Naive thymus-derived CD4-positive, alpha-beta T cell (primary cell): ENCODE measurements at regions not wholly inside any gene's neighbourhood (a gene's known extent, or its start where the extent isn't known, plus 50 kb on each side); places are given as distances from the start of the nearest gene placed in this dataset.

ENCODE experiments used
- ATAC-seq: fragments of 150-1000 bp; cut with Tn5 transposase; 2 replicates; pipeline ENCODE4 v1.10.0; 2021; ENCODE audit warnings: mild to moderate bottlenecking, moderate library complexity
- CTCF ChIA-PET: fragments of 350-600 bp; sonication (Branson Sonifier 250); formaldehyde crosslinking; loops from one replicate; lab custom pipeline; 2021; ENCODE audit warnings: antibody characterized with exemption; lab: Charles Lee
- POLR2A ChIA-PET: fragments of 350-600 bp; sonication (Branson Sonifier 250); formaldehyde crosslinking; loops from one replicate; lab custom pipeline; 2021; ENCODE audit warnings: antibody characterized with exemption, inconsistent platforms; lab: Charles Lee
- DNase-seq, 9 donors: peaks; one replicate each; pipeline versions ENCODE4 v3.0.0 to v3.0.0-alpha.2; 2020 to 2022; ENCODE audit warnings: mixed read lengths in 1 of 9
- H3K27ac ChIP-seq: one replicate; pipeline ENCODE4 v1.7.0; 2013; ENCODE audit warnings: mild to moderate bottlenecking, low read depth, low read length, moderate library complexity
- H3K27me3 ChIP-seq, 2 donors: one replicate each; pipeline ENCODE4 v1.7.0; 2013; ENCODE audit warnings: low read length in 2 of 2, mild to moderate bottlenecking in 2 of 2, moderate library complexity in 2 of 2; ENCODE audit not compliant: control insufficient read depth in 2 of 2, insufficient read depth in 2 of 2
- H3K36me3 ChIP-seq, 3 experiments: 1 replicate in 2 of 3; 2 replicates in 1 of 3; pipeline ENCODE4 v1.7.0; 2013; ENCODE audit warnings: low read length in 3 of 3, mild to moderate bottlenecking in 3 of 3, moderate library complexity in 1 of 3; ENCODE audit not compliant: insufficient read depth in 3 of 3, control insufficient read depth in 2 of 3
- H3K4me1 ChIP-seq, 2 donors: one replicate each; pipeline ENCODE4 v1.7.0; 2013; ENCODE audit warnings: low read length in 2 of 2, mild to moderate bottlenecking in 2 of 2, moderate library complexity in 1 of 2; ENCODE audit not compliant: control insufficient read depth in 2 of 2, insufficient read depth in 2 of 2
- H3K4me3 ChIP-seq: 2 replicates; pipeline ENCODE4 v1.7.0; 2013; ENCODE audit warnings: mild to moderate bottlenecking, low read length
- H3K9me3 ChIP-seq, 3 experiments: 1 replicate in 2 of 3; 2 replicates in 1 of 3; pipeline ENCODE4 v1.7.0; 2013; ENCODE audit warnings: low read length in 3 of 3; ENCODE audit not compliant: control insufficient read depth in 2 of 3
- H3K27ac Mint-ChIP-seq, 9 donors: one replicate each; pipeline ENCODE4 v1.8.0; 2020 to 2022; ENCODE audit warnings: mixed read lengths in 9 of 9, mild to moderate bottlenecking in 8 of 9, moderate library complexity in 5 of 9, inconsistent platforms in 2 of 9
- H3K27me3 Mint-ChIP-seq, 5 donors: one replicate each; pipeline ENCODE4 v1.8.0; 2021 to 2022; ENCODE audit warnings: mixed read lengths in 5 of 5, mild to moderate bottlenecking in 1 of 5
- H3K36me3 Mint-ChIP-seq, 5 donors: one replicate each; pipeline ENCODE4 v1.8.0; 2020 to 2022; ENCODE audit warnings: mixed read lengths in 5 of 5, mild to moderate bottlenecking in 3 of 5, inconsistent platforms in 1 of 5
- H3K4me1 Mint-ChIP-seq, 7 donors: one replicate each; pipeline ENCODE4 v1.8.0; 2020 to 2022; ENCODE audit warnings: mixed read lengths in 7 of 7, mild to moderate bottlenecking in 3 of 7, inconsistent platforms in 1 of 7
- H3K4me3 Mint-ChIP-seq, 10 donors: one replicate each; pipeline ENCODE4 v1.8.0; 2020 to 2022; ENCODE audit warnings: mild to moderate bottlenecking in 10 of 10, mixed read lengths in 10 of 10, moderate library complexity in 6 of 10, inconsistent platforms in 2 of 10
- H3K9me3 Mint-ChIP-seq, 11 donors: one replicate each; pipeline ENCODE4 v1.8.0; 2020 to 2022; ENCODE audit warnings: mixed read lengths in 11 of 11, mild to moderate bottlenecking in 4 of 11, inconsistent platforms in 1 of 11, moderate library complexity in 1 of 11
- intact Hi-C, 2 donors: fragments of 100-400 bp; cut with micrococcal nuclease; formaldehyde crosslinking; loops; one replicate each; pipeline ENCODE4 v1.15.1; 2023

GRCh38 chr4:117421706-117422105 is 336.3 kb upstream of the TRAM1L1 start:
- Mint-ChIP-seq H3K9me3 (peaks cover 0 to 7% (median 0%) of the 10 kb centered on the region in 11 donors), H3K27me3 (no peaks in the 10 kb centered on the region)
- no peak for ATAC-seq

GRCh38 chr4:117422297-117422696 is 336.9 kb upstream of the TRAM1L1 start:
- Mint-ChIP-seq H3K9me3 (peaks cover 0 to 6% (median 0%) of the 10 kb centered on the region in 11 donors), H3K4me1 (no peaks in the 10 kb centered on the region), H3K27me3 (no peaks in the 10 kb centered on the region), H3K4me3 (no peak overlapping the region), H3K36me3 (no peaks in the 10 kb centered on the region), H3K27ac (no peak overlapping the region)
- DNase-seq (no peak), ATAC-seq (no peak)
- H3K4me1 ChIP-seq, result no peaks in the 10 kb centered on the region
- CTCF ChIA-PET, result no interaction called here
- no peak overlapping the region for H3K4me3 ChIP-seq
- intact Hi-C loops, result no loop called here
- no peaks in the 10 kb centered on the region for H3K27me3 ChIP-seq
- H3K9me3 ChIP-seq, result no peaks in the 10 kb centered on the region
- no peaks in the 10 kb centered on the region for H3K36me3 ChIP-seq
- POLR2A ChIA-PET, result no interaction called here
- no peak overlapping the region for H3K27ac ChIP-seq

More at GRCh38 chr4:117421706-117422105, 336.3 kb upstream of the TRAM1L1 start:
- no peaks in the 10 kb centered on the region for H3K4me1 Mint-ChIP-seq
- Histone ChIP-seq H3K27ac (no peak overlapping the region), H3K4me1 (no peaks in the 10 kb centered on the region), H3K36me3 (no peaks in the 10 kb centered on the region), H3K4me3 (no peak overlapping the region), H3K27me3 (no peaks in the 10 kb centered on the region), H3K9me3 (no peaks in the 10 kb centered on the region)
- ChIA-PET CTCF (no interaction called here), POLR2A (no interaction called here)
- no peaks in the 10 kb centered on the region for H3K36me3 Mint-ChIP-seq
- no peak overlapping the region for H3K27ac Mint-ChIP-seq
- H3K4me3 Mint-ChIP-seq, result no peak overlapping the region
- DNase-seq, result no peak
- intact Hi-C loops, result no loop called here

GRCh38 chr4:117425636-117426035 is 340.3 kb upstream of the TRAM1L1 start:
- Mint-ChIP-seq H3K4me1 (no peaks in the 10 kb centered on the region), H3K36me3 (no peaks in the 10 kb centered on the region), H3K27ac (no peak overlapping the region), H3K27me3 (no peaks in the 10 kb centered on the region), H3K4me3 (no peak overlapping the region), H3K9me3 (peaks cover 0 to 10% (median 5%) of the 10 kb centered on the region in 11 donors)
- ATAC-seq (no peak), DNase-seq (no peak)
- no peaks in the 10 kb centered on the region for H3K27me3 ChIP-seq
- POLR2A ChIA-PET, result no interaction called here
- no peaks in the 10 kb centered on the region for H3K36me3 ChIP-seq
- CTCF ChIA-PET, result no interaction called here
- H3K4me3 ChIP-seq, result no peak overlapping the region
- intact Hi-C loops, result no loop called here
- H3K27ac ChIP-seq, result no peak overlapping the region
- H3K9me3 ChIP-seq, result peaks cover 0 to 6% (median 0%) of the 10 kb centered on the region in 3 experiments
- no peaks in the 10 kb centered on the region for H3K4me1 ChIP-seq

GRCh38 chr4:117428536-117428935 is 343.2 kb upstream of the TRAM1L1 start:
- ChIA-PET POLR2A (no interaction called here), CTCF (no interaction called here)
- ATAC-seq, result no peak
- Histone ChIP-seq H3K4me1 (no peaks in the 10 kb centered on the region), H3K27ac (no peak overlapping the region), H3K36me3 (no peaks in the 10 kb centered on the region), H3K4me3 (no peak overlapping the region), H3K27me3 (no peaks in the 10 kb centered on the region), H3K9me3 (peaks cover 0 to 6% (median 0%) of the 10 kb centered on the region in 3 experiments)
- Mint-ChIP-seq H3K4me3 (no peak overlapping the region), H3K36me3 (no peaks in the 10 kb centered on the region), H3K4me1 (no peaks in the 10 kb centered on the region), H3K27me3 (no peaks in the 10 kb centered on the region), H3K27ac (no peak overlapping the region), H3K9me3 (peaks cover 0 to 10% (median 4%) of the 10 kb centered on the region in 11 donors)
- no peak for DNase-seq
- intact Hi-C loops, result no loop called here

- H3K9me3 ChIP-seq, result peaks cover 0 to 6% (median 0%) of the 10 kb centered on the region in 3 experiments
- no peak overlapping the region for H3K4me3 ChIP-seq
- no peaks in the 10 kb centered on the region for H3K36me3 Mint-ChIP-seq
- ATAC-seq (no peak), DNase-seq (peak in 1 of 9 donors; percentile 0)
- H3K9me3 Mint-ChIP-seq, result peaks cover 0 to 10% (median 4%) of the 10 kb centered on the region in 11 donors
- H3K27me3 Mint-ChIP-seq, result no peaks in the 10 kb centered on the region
- no peaks in the 10 kb centered on the region for H3K27me3 ChIP-seq
- ChIA-PET POLR2A (no interaction called here), CTCF (no interaction called here)
- H3K27ac ChIP-seq, result no peak overlapping the region
- H3K4me3 Mint-ChIP-seq, result no peak overlapping the region
- no peaks in the 10 kb centered on the region for H3K4me1 Mint-ChIP-seq
- no peaks in the 10 kb centered on the region for H3K4me1 ChIP-seq
- intact Hi-C loops, result no loop called here
- H3K36me3 ChIP-seq, result no peaks in the 10 kb centered on the region
- no peak overlapping the region for H3K27ac Mint-ChIP-seq
These were observed 343.7 kb upstream of the TRAM1L1 start for GRCh38 chr4:117429061-117429460.

GRCh38 chr4:117429506-117429905 is 344.1 kb upstream of the TRAM1L1 start:
- Histone ChIP-seq H3K4me1 (no peaks in the 10 kb centered on the region), H3K36me3 (no peaks in the 10 kb centered on the region), H3K9me3 (peaks cover 0 to 6% (median 0%) of the 10 kb centered on the region in 3 experiments), H3K27me3 (no peaks in the 10 kb centered on the region), H3K27ac (no peak overlapping the region), H3K4me3 (no peak overlapping the region)
- Mint-ChIP-seq H3K9me3 (peaks cover 0 to 9% (median 4%) of the 10 kb centered on the region in 11 donors), H3K4me3 (no peak overlapping the region), H3K4me1 (no peaks in the 10 kb centered on the region), H3K36me3 (no peaks in the 10 kb centered on the region), H3K27me3 (no peaks in the 10 kb centered on the region), H3K27ac (no peak overlapping the region)
- DNase-seq, result no peak
- peak; percentile 26 for ATAC-seq
- POLR2A ChIA-PET, result no interaction called here
- CTCF ChIA-PET, result no interaction called here
- intact Hi-C loops, result no loop called here

- no peaks in the 10 kb centered on the region for H3K36me3 Mint-ChIP-seq
- intact Hi-C loops, result no loop called here
These were observed 349.0 kb upstream of the TRAM1L1 start for GRCh38 chr4:117434424-117434823.

More at GRCh38 chr4:117434424-117434823, 349.0 kb upstream of the TRAM1L1 start:
- no peak overlapping the region for H3K4me3 ChIP-seq
- ChIA-PET CTCF (no interaction called here), POLR2A (no interaction called here)
- no peak for ATAC-seq
- Mint-ChIP-seq H3K4me3 (no peak overlapping the region), H3K9me3 (peaks cover 0 to 9% (median 0%) of the 10 kb centered on the region in 11 donors), H3K27me3 (no peaks in the 10 kb centered on the region), H3K27ac (no peak overlapping the region), H3K4me1 (no peaks in the 10 kb centered on the region)
- H3K36me3 ChIP-seq, result no peaks in the 10 kb centered on the region
- H3K27ac ChIP-seq, result no peak overlapping the region
- no peaks in the 10 kb centered on the region for H3K9me3 ChIP-seq
- no peak for DNase-seq
- H3K4me1 ChIP-seq, result no peaks in the 10 kb centered on the region
- no peaks in the 10 kb centered on the region for H3K27me3 ChIP-seq
